SU-DHL-6 (cell line): ENCODE measurements at regions not wholly inside any gene's neighbourhood (a gene's known extent, or its start where the extent isn't known, plus 50 kb on each side); places are given as distances from the start of the nearest gene placed in this dataset.

Source experiments
- H2AFZ ChIP-seq: fragments of 200-600 bp; sonication (generic); 2 replicates; pipeline ENCODE4 v1.6.1; 2014; ENCODE audit warnings: low read depth, mild to moderate bottlenecking, moderate library complexity, mixed read lengths, antibody characterized with exemption, low read length; ENCODE audit not compliant: severe bottlenecking
- H3F3A ChIP-seq: fragments of 200-600 bp; shearing (Covaris generic); 2 replicates; pipeline ENCODE4 v1.6.0; 2016; ENCODE audit warnings: antibody characterized with exemption, mild to moderate bottlenecking; ENCODE audit not compliant: insufficient read depth
- H3K27ac ChIP-seq: fragments of 200-600 bp; sonication (generic); 2 replicates; pipeline ENCODE4 v1.5.1; 2016; ENCODE audit warnings: low read depth, mild to moderate bottlenecking, low read length, moderate library complexity, mixed read lengths
- H3K27me3 ChIP-seq: fragments of 200-600 bp; sonication (generic), shearing (Covaris generic); 2 replicates; pipeline ENCODE4 v1.6.0; 2014; ENCODE audit warnings: mild to moderate bottlenecking, low read length
- H3K36me3 ChIP-seq: fragments of 200-600 bp; sonication (generic); 2 replicates; pipeline ENCODE4 v1.6.1; 2014; ENCODE audit warnings: mild to moderate bottlenecking, low read length, mixed read lengths
- H3K4me2 ChIP-seq: fragments of 300-600, 200-600 bp; shearing (Covaris generic), sonication (generic); 2 replicates; pipeline ENCODE4 v1.6.0; 2014; ENCODE audit warnings: low read length, low read depth, mild to moderate bottlenecking; ENCODE audit not compliant: poor library complexity, severe bottlenecking
- H3K4me3 ChIP-seq: fragments of 200-600 bp; sonication (generic); 2 replicates; pipeline ENCODE4 v1.5.1; 2014; ENCODE audit warnings: antibody characterized with exemption, low read length, mild to moderate bottlenecking, mixed read lengths; ENCODE audit not compliant: insufficient read depth, poor library complexity, severe bottlenecking
- H3K79me2 ChIP-seq: fragments of 200-600 bp; sonication (generic); 2 replicates; pipeline ENCODE4 v1.6.1; 2014; ENCODE audit warnings: mild to moderate bottlenecking, low read length, moderate library complexity; ENCODE audit not compliant: insufficient read depth
- H3K9ac ChIP-seq: fragments of 200-600 bp; sonication (generic); 2 replicates; pipeline ENCODE4 v1.7.0; 2014; ENCODE audit warnings: mild to moderate bottlenecking, low read length
- H3K9me2 ChIP-seq: fragments of 200-600 bp; sonication (generic); replicated peaks from 2 replicates; pipeline ENCODE4 v1.6.1; 2014; ENCODE audit warnings: low read length; ENCODE audit not compliant: insufficient read depth
- H3K9me3 ChIP-seq: fragments of 200-600 bp; sonication (generic); 2 replicates; pipeline ENCODE4 v1.6.1; 2014; ENCODE audit warnings: low read length, mixed read lengths; ENCODE audit not compliant: insufficient read depth
- H4K20me1 ChIP-seq: fragments of 200-600 bp; sonication (generic); 2 replicates; pipeline ENCODE4 v1.6.1; 2014; ENCODE audit warnings: low read depth, mild to moderate bottlenecking, antibody characterized with exemption, low read length, moderate library complexity, mixed read lengths
- EZH2phosphoT487 ChIP-seq: fragments of 200-600 bp; sonication (generic), shearing (Covaris generic); conservative IDR thresholded peaks from 2 replicates; pipeline ENCODE4 v1.6.1; 2018; ENCODE audit warnings: mild to moderate bottlenecking, antibody characterized with exemption, low read length, moderate library complexity, mixed read lengths
- TF ChIP-seq, protein P1 (sequence below): fragments of 200-600 bp; sonication (generic); IDR thresholded peaks from one replicate; pipeline ENCODE4 v1.5.1; 2017; ENCODE audit warnings: antibody characterized with exemption, mild to moderate bottlenecking, low read length, moderate library complexity; ENCODE audit not compliant: insufficient read depth, poor library complexity, severe bottlenecking

- Histone ChIP-seq H3K4me3 (no peak overlapping the region), H4K20me1 (no peaks in the 10 kb centered on the region), H3K4me2 (no peak overlapping the region), H3K36me3 (no peaks in the 10 kb centered on the region), H3K9me2 (no peaks in the 10 kb centered on the region), H2AFZ (no peak overlapping the region), H3K79me2 (no peaks in the 10 kb centered on the region), H3K27me3 (no peaks in the 10 kb centered on the region), H3K27ac (no peak overlapping the region), H3K9me3 (no peaks in the 10 kb centered on the region), H3K9ac (no peak overlapping the region), H3F3A (no peaks in the 10 kb centered on the region)
- TF ChIP-seq, protein P1, sequence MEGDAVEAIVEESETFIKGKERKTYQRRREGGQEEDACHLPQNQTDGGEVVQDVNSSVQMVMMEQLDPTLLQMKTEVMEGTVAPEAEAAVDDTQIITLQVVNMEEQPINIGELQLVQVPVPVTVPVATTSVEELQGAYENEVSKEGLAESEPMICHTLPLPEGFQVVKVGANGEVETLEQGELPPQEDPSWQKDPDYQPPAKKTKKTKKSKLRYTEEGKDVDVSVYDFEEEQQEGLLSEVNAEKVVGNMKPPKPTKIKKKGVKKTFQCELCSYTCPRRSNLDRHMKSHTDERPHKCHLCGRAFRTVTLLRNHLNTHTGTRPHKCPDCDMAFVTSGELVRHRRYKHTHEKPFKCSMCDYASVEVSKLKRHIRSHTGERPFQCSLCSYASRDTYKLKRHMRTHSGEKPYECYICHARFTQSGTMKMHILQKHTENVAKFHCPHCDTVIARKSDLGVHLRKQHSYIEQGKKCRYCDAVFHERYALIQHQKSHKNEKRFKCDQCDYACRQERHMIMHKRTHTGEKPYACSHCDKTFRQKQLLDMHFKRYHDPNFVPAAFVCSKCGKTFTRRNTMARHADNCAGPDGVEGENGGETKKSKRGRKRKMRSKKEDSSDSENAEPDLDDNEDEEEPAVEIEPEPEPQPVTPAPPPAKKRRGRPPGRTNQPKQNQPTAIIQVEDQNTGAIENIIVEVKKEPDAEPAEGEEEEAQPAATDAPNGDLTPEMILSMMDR = no peak
- no peak for TF ChIP-seq EZH2phosphoT487
Observed at GRCh38 chr9:117929868-117930267, 225.7 kb downstream of the TLR4 start.

GRCh38 chr9:117932585-117932984 is 228.4 kb downstream of the TLR4 start:
- Histone ChIP-seq H3F3A (no peaks in the 10 kb centered on the region), H3K4me2 (no peak overlapping the region), H3K79me2 (no peaks in the 10 kb centered on the region), H3K9me3 (no peaks in the 10 kb centered on the region), H2AFZ (no peak overlapping the region), H3K27ac (no peak overlapping the region), H3K9me2 (no peaks in the 10 kb centered on the region), H4K20me1 (no peaks in the 10 kb centered on the region), H3K9ac (no peak overlapping the region), H3K4me3 (no peak overlapping the region), H3K27me3 (no peaks in the 10 kb centered on the region), H3K36me3 (no peaks in the 10 kb centered on the region)
- no peak for TF ChIP-seq EZH2phosphoT487
- TF ChIP-seq, protein P1 = no peak

GRCh38 chr9:117936185-117937130 is 232.3 kb downstream of the TLR4 start:
- Histone ChIP-seq H3K4me2 (no peak overlapping the region), H3K9me3 (no peaks in the 10 kb centered on the region), H3K9me2 (no peaks in the 10 kb centered on the region), H3K27me3 (no peaks in the 10 kb centered on the region), H2AFZ (no peak overlapping the region), H3K4me3 (no peak overlapping the region), H4K20me1 (no peaks in the 10 kb centered on the region), H3K36me3 (no peaks in the 10 kb centered on the region), H3K9ac (no peak overlapping the region), H3F3A (no peaks in the 10 kb centered on the region), H3K27ac (no peak overlapping the region), H3K79me2 (no peaks in the 10 kb centered on the region)
- TF ChIP-seq, protein P1 = no peak
- TF ChIP-seq EZH2phosphoT487 = no peak
